HG03457 (cell line): ENCODE measurements at regions not wholly inside any gene's neighbourhood (a gene's known extent, or its start where the extent isn't known, plus 50 kb on each side); places are given as distances from the start of the nearest gene placed in this dataset.
"Not testable (repeated sequence)": the region's sequence is repeated elsewhere in the genome, so short reads cannot be mapped to it uniquely, and the experiment has no call there.

Source experiments
- ATAC-seq: cut with Tn5 transposase; IDR thresholded peaks from one replicate; pipeline ENCODE4 v1.9.1; 2021; ENCODE audit warnings: moderate number of reproducible peaks; ENCODE audit not compliant: unreplicated experiment

GRCh38 chr12:75656648-75657047 is 145.2 kb upstream of the KRR1 start:
- no peak for ATAC-seq

- no peak for ATAC-seq
Measured at GRCh38 chr12:75656210-75656609, 144.8 kb upstream of the KRR1 start.

GRCh38 chr12:75655315-75655806 is 144.0 kb upstream of the KRR1 start:
- peak; percentile 70 for ATAC-seq

GRCh38 chr12:75651342-75651695 is 139.9 kb upstream of the KRR1 start:
- no peak for ATAC-seq

GRCh38 chr12:75650595-75651341 is 139.4 kb upstream of the KRR1 start:
- no peak for ATAC-seq

GRCh38 chr12:75650100-75650499 is 138.7 kb upstream of the KRR1 start:
- ATAC-seq, result no peak

- no peak for ATAC-seq
Measured at GRCh38 chr12:75648856-75649255, 137.4 kb upstream of the KRR1 start.

- no peak for ATAC-seq
Measured at GRCh38 chr12:75646329-75647210, 135.2 kb upstream of the KRR1 start.

- no peak for ATAC-seq
Measured at GRCh38 chr12:75644472-75645072, 133.2 kb upstream of the KRR1 start.

GRCh38 chr12:75643119-75643518 is 131.7 kb upstream of the KRR1 start:
- not testable (repeated sequence) for ATAC-seq

GRCh38 chr12:75642226-75642625 is 130.8 kb upstream of the KRR1 start:
- ATAC-seq, result no peak

GRCh38 chr12:75641031-75641780 is 129.8 kb upstream of the KRR1 start:
- peak; percentile 99 for ATAC-seq

GRCh38 chr12:75638792-75639191 is 127.4 kb upstream of the KRR1 start:
- no peak for ATAC-seq

GRCh38 chr12:75636607-75637006 is 125.2 kb upstream of the KRR1 start:
- no peak for ATAC-seq

GRCh38 chr12:75635606-75636444 is 124.4 kb upstream of the KRR1 start:
- no peak for ATAC-seq

GRCh38 chr12:75634244-75635222 is 123.1 kb upstream of the KRR1 start:
- no peak for ATAC-seq

GRCh38 chr12:75633789-75634188 is 122.4 kb upstream of the KRR1 start:
- no peak for ATAC-seq

- no peak for ATAC-seq
Measured at GRCh38 chr12:75632442-75632841, 121.0 kb upstream of the KRR1 start.

- ATAC-seq, result no peak
Measured at GRCh38 chr12:75631831-75632230, 120.4 kb upstream of the KRR1 start.
